ENCODE measurements at regions not wholly inside any gene's neighbourhood (a gene's known extent, or its start where the extent isn't known, plus 50 kb on each side); places are given as distances from the start of the nearest gene placed in this dataset.

DNA sequence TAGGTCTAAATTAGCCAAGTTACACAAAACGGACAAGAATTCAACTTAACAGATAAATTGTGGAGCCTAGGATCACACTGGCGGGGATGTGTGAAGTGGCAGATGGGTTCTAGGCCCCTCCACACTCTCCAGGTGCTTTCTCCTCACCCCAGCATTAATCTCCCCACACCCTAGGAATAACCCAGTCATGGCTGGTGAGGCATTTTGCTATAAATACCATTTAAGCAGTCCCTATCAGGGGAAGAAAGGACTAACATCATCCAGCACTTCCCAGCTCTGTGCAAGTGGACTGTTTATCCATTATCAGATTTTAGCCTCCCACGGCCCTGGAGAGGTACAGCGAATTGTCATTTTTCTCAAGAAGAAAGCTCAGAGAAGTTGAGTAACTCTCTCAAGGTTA is 154.9 kb downstream of the NUFIP1 start:
- Histone ChIP-seq H4K8ac (ENCODE audit: extremely low read depth, insufficient read depth, low read length) (no peak overlapping the region), H4K91ac (replicated peaks; ENCODE audit: insufficient read length, low read length) (no peak overlapping the region), H3K79me2 (ENCODE audit: control insufficient read depth in 1 of 2, insufficient read depth in 2 of 2, low read length in 2 of 2) (no peaks in the 10 kb centered on the region), H3K4me3 (ENCODE audit: extremely low read depth in 1 of 4, insufficient read depth in 2 of 4, low read depth in 3 of 4, low read length in 4 of 4) (no peak overlapping the region), H4K20me1 (replicated peaks in 1 of 2; ENCODE audit: control insufficient read depth in 1 of 2, insufficient read depth in 2 of 2, low read length in 2 of 2) (no peaks in the 10 kb centered on the region), H3K27ac (ENCODE audit: low read depth, low read length) (no peak overlapping the region), H2BK20ac (ENCODE audit: low read length) (no peak overlapping the region), H3K56ac (replicated peaks; ENCODE audit: insufficient read length, low read depth, low read length) (no peak overlapping the region), H4K5ac (ENCODE audit: insufficient read length, low read depth, low read length) (no peak overlapping the region), H3K9me3 (ENCODE audit: insufficient read depth in 2 of 2, low read depth in 1 of 2, low read length in 1 of 2) (no peaks in the 10 kb centered on the region), H2AFZ (ENCODE audit: low read length) (no peak overlapping the region), H3K14ac (ENCODE audit: insufficient read length) (no peak overlapping the region), H3K4me1 (replicated peaks in 1 of 4; ENCODE audit: control insufficient read depth in 3 of 4, insufficient read depth in 4 of 4, low read length in 3 of 4) (no peaks in the 10 kb centered on the region), H2BK120ac (replicated peaks; ENCODE audit: low read depth, low read length) (no peak overlapping the region), H2BK15ac (ENCODE audit: low read length) (no peak overlapping the region), H3K9ac (replicated peaks in 1 of 4; ENCODE audit: extremely low read depth in 1 of 4, low read depth in 3 of 4, low read length in 3 of 4) (no peak overlapping the region), H3K79me1 (ENCODE audit: low read depth, low read length) (no peaks in the 10 kb centered on the region), H2BK5ac (ENCODE audit: low read depth, low read length) (no peak overlapping the region), H3K36me3 (ENCODE audit: control insufficient read depth in 2 of 4, insufficient read depth in 4 of 4, low read length in 3 of 4) (no peaks in the 10 kb centered on the region), H3K23me2 (ENCODE audit: low read depth, low read length) (no peaks in the 10 kb centered on the region; the same call in 1 of the 2 replicates), H3K4me2 (ENCODE audit: insufficient read depth in 1 of 2, low read depth in 2 of 2, low read length in 2 of 2) (no peak overlapping the region), H3K4ac (replicated peaks; ENCODE audit: insufficient read length, low read depth, low read length) (no peak overlapping the region), H2BK12ac (ENCODE audit: low read depth, low read length) (no peak overlapping the region), H3K27me3 (replicated peaks in 1 of 4; ENCODE audit: control insufficient read depth in 3 of 4, extremely low read depth in 1 of 4, insufficient read depth in 3 of 4, low read length in 3 of 4) (no peaks in the 10 kb centered on the region; a peak in 1 of 7 replicates), H3K23ac (ENCODE audit: insufficient read length) (no peak overlapping the region), H3K18ac (ENCODE audit: extremely low read depth, low read length) (no peak overlapping the region), H2AK5ac (ENCODE audit: low read depth, low read length) (no peak overlapping the region)
- DNase-seq (ENCODE audit: low read depth in 1 of 2, low spot score in 2 of 2): no peak
- ChIA-PET CTCF (ENCODE audit: partially characterized antibody) (interaction anchor here (1.6 kb wide), 1 partner anchor 16 kb away, joined by 4 read pairs; no protein-coding TSS in a partner anchor), POLR2A (ENCODE audit: partially characterized antibody) (no interaction called here)
- TF ChIP-seq ZNF274 (IDR thresholded peaks at IDR 0.05; ENCODE audit: borderline replicate concordance, extremely low read depth, low read length) (no peak), EP300 (IDR thresholded peaks at IDR 0.05; ENCODE audit: borderline replicate concordance in 1 of 2, low read depth in 2 of 2, low read length in 2 of 2) (no peak), BACH1 (IDR thresholded peaks at IDR 0.05; ENCODE audit: low read length) (no peak), YY1 (IDR thresholded peaks at IDR 0.05; ENCODE audit: low read depth, low read length) (no peak), SIN3A (conservative IDR thresholded peaks at IDR 0.05 in 1 of 2, IDR thresholded peaks at IDR 0.05 in 1 of 2; ENCODE audit: low read depth in 1 of 2, low read length in 2 of 2) (no peak)
- no peak for FAIRE-seq
- WGBS, 2 experiments (ENCODE audit: extremely low coverage in 1 of 2, insufficient coverage in 1 of 2, insufficient read length in 1 of 2, insufficient replicate concordance in 2 of 2, low coverage in 1 of 2, low lambda C conversion rate in 2 of 2, missing lambda C conversion rate in 1 of 2): 91% methylated on average over 4 of the region's 4 CpGs; no CpG with 5 or more reads in 1 of the 2 experiments
